Muscle layer of duodenum (tissue), 2 donors: ENCODE measurements at regions not wholly inside any gene's neighbourhood (a gene's known extent, or its start where the extent isn't known, plus 50 kb on each side); places are given as distances from the start of the nearest gene placed in this dataset.

Experiments
- H3K27ac ChIP-seq: one replicate; pipeline ENCODE4 v1.7.0; 2013; ENCODE audit warnings: mild to moderate bottlenecking, low read length
- H3K27me3 ChIP-seq: one replicate; pipeline ENCODE4 v1.7.0; 2013; ENCODE audit warnings: low read depth, mild to moderate bottlenecking, control low read depth, low read length
- H3K36me3 ChIP-seq, 2 donors: one replicate each; pipeline ENCODE4 v1.7.0; 2013; ENCODE audit warnings: low read length in 2 of 2, control low read depth in 1 of 2, mild to moderate bottlenecking in 1 of 2; ENCODE audit not compliant: insufficient read depth in 2 of 2, control insufficient read depth in 1 of 2
- H3K4me1 ChIP-seq, 2 donors: one replicate each; pipeline ENCODE4 v1.7.0; 2013; ENCODE audit warnings: low read length in 2 of 2, mild to moderate bottlenecking in 2 of 2, control low read depth in 1 of 2, moderate library complexity in 1 of 2; ENCODE audit not compliant: insufficient read depth in 2 of 2, control insufficient read depth in 1 of 2
- H3K4me3 ChIP-seq, 2 donors: one replicate each; pipeline ENCODE4 v1.7.0; 2013; ENCODE audit warnings: low read length in 2 of 2, low read depth in 1 of 2, mild to moderate bottlenecking in 1 of 2
- H3K9me3 ChIP-seq, 2 donors: one replicate each; pipeline ENCODE4 v1.7.0; 2013; ENCODE audit warnings: low read length in 2 of 2, control low read depth in 1 of 2, mild to moderate bottlenecking in 1 of 2; ENCODE audit not compliant: control insufficient read depth in 1 of 2
- donor health status: healthy.

GRCh38 chr16:9680019-9680655, 502.1 kb downstream of the GRIN2A start:
- H3K27me3 ChIP-seq: no peaks in the 10 kb centered on the region
- no peak overlapping the region for H3K4me3 ChIP-seq
- no peak overlapping the region for H3K27ac ChIP-seq
- no peaks in the 10 kb centered on the region for H3K36me3 ChIP-seq
- peaks cover 0 to 7% of the 10 kb centered on the region in 2 donors for H3K9me3 ChIP-seq
- no peaks in the 10 kb centered on the region for H3K4me1 ChIP-seq

- Histone ChIP-seq H3K9me3 (peaks cover 0 to 7% of the 10 kb centered on the region in 2 donors), H3K4me1 (no peaks in the 10 kb centered on the region), H3K27me3 (no peaks in the 10 kb centered on the region), H3K4me3 (no peak overlapping the region), H3K27ac (no peak overlapping the region), H3K36me3 (no peaks in the 10 kb centered on the region)
These were observed 501.3 kb downstream of the GRIN2A start for GRCh38 chr16:9680968-9681367.

DNA sequence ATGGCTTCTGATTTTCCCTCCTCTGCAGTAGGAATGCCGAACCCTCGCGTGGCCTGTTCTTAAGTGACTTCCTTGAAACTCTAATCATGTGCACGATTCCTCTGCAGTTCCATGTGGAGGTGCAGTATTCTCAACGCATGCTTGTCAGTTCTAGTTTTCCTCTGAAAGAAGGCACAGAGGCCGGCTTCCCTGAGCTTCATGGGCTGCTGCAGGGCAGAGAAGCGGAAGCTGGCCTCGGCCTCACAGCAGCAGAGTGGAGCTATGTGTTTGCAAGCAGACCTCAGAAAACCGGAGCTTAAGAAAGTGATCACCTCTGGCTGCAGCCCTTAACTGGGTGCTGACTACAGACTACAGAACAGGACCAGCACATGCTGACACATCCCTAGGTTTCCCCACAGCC, 500.7 kb downstream of the GRIN2A start:
- Histone ChIP-seq H3K36me3 (no peaks in the 10 kb centered on the region), H3K4me1 (no peaks in the 10 kb centered on the region), H3K9me3 (peaks cover 0 to 7% of the 10 kb centered on the region in 2 donors), H3K27me3 (no peaks in the 10 kb centered on the region), H3K27ac (no peak overlapping the region), H3K4me3 (no peak overlapping the region)

DNA sequence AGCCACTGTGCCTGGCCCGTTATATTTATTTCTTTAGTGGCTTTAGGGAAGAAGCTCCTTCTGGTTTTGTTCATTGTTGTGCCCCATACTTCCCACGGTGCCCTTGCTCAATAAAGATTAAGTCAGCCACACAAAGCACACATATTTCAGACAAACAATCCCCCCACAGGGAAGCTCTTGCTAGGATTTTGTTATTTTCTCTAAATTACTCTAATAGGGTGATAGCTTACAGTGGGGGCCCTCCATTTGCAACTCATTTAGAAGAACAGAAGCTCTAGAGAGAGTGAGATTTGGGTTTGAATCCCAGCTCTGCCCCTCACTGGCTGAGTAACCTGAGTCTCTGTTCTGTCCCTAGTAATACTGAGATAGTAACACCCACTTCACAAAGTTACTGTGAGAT, 499.9 kb downstream of the GRIN2A start:
- no peaks in the 10 kb centered on the region for H3K4me1 ChIP-seq
- H3K36me3 ChIP-seq: no peaks in the 10 kb centered on the region
- no peaks in the 10 kb centered on the region for H3K27me3 ChIP-seq
- peaks cover 0 to 7% of the 10 kb centered on the region in 2 donors for H3K9me3 ChIP-seq
- no peak overlapping the region for H3K4me3 ChIP-seq
- H3K27ac ChIP-seq: no peak overlapping the region

DNA sequence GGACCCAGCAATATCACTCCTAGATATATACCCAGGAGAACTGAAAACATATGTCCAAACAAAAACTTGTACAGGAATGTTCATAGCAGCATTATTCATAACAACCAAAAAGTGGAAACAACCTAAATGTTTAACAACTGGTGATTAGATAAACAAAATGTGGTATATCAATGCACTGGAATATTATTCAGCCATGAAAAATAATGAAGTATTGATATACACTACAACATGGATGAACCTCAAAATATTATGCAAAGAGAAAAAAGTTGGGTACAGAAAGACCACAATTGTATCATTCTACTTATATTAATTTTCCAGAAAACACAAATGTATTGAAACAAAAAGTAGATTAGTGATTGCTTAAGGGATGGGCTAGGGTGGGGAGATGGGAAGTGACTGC, 498.6 kb downstream of the GRIN2A start:
- Histone ChIP-seq H3K4me3 (no peak overlapping the region), H3K36me3 (no peaks in the 10 kb centered on the region), H3K27ac (no peak overlapping the region), H3K9me3 (peaks cover 0 to 7% of the 10 kb centered on the region in 2 donors), H3K4me1 (no peaks in the 10 kb centered on the region), H3K27me3 (no peaks in the 10 kb centered on the region)

GRCh38 chr16:9687737-9688319, 494.4 kb downstream of the GRIN2A start:
- H3K4me3 ChIP-seq: no peak overlapping the region
- H3K27ac ChIP-seq: no peak overlapping the region
- H3K9me3 ChIP-seq: peaks cover 0 to 7% of the 10 kb centered on the region in 2 donors
- no peaks in the 10 kb centered on the region for H3K36me3 ChIP-seq
- no peaks in the 10 kb centered on the region for H3K27me3 ChIP-seq
- H3K4me1 ChIP-seq: no peaks in the 10 kb centered on the region

DNA sequence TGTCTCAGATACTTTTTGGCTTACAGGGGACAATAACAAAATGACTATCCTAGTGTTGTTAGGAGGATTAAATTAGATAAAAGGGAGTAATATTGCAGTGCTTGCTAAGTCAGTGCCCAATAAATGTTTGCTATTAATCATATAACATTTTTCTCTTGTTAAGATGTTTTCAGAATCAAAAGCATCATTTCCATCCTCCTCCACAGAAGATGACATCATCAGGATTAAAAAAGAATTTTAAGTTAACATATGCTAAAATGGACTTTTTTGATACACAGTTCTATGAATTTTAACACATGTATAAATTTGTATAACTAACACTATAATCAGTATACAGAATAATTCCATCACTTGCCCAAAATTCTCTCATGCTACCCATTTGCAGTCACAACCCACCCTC, 492.6 kb downstream of the GRIN2A start:
- Histone ChIP-seq H3K4me1 (no peaks in the 10 kb centered on the region), H3K9me3 (no peaks in the 10 kb centered on the region), H3K27ac (no peak overlapping the region), H3K27me3 (no peaks in the 10 kb centered on the region), H3K4me3 (no peak overlapping the region), H3K36me3 (no peaks in the 10 kb centered on the region)

- Histone ChIP-seq H3K36me3 (no peaks in the 10 kb centered on the region), H3K9me3 (no peaks in the 10 kb centered on the region), H3K4me3 (no peak overlapping the region), H3K4me1 (no peaks in the 10 kb centered on the region), H3K27me3 (no peaks in the 10 kb centered on the region), H3K27ac (no peak overlapping the region)
These were observed 487.1 kb downstream of the GRIN2A start for GRCh38 chr16:9695152-9695551.
